MM.1S (cell line): ENCODE measurements at regions not wholly inside any gene's neighbourhood (a gene's known extent, or its start where the extent isn't known, plus 50 kb on each side); places are given as distances from the start of the nearest gene placed in this dataset.

Source experiments
- CTCF ChIP-seq: fragments of 300-600 bp; sonication (generic); IDR thresholded peaks from 2 replicates; pipeline ENCODE4 v1.5.1; 2016; ENCODE audit warnings: antibody characterized with exemption, low read length, mixed read lengths
- EZH2 ChIP-seq: fragments of 300-600 bp; sonication (generic); optimal IDR thresholded peaks from 2 replicates; pipeline ENCODE3; 2017; ENCODE audit warnings: low read depth, mild to moderate bottlenecking, antibody characterized with exemption, low read length, mixed read lengths

- no peak for TF ChIP-seq CTCF
- TF ChIP-seq EZH2: no peak
Observed at GRCh38 chr18:68574311-68574710, 140.6 kb downstream of the TMX3 start.
